HCT116 (cell line): ENCODE measurements at regions not wholly inside any gene's neighbourhood (a gene's known extent, or its start where the extent isn't known, plus 50 kb on each side); places are given as distances from the start of the nearest gene placed in this dataset.

Source experiments
- JUND ChIP-seq: IDR thresholded peaks from 2 replicates; pipeline ENCODE4 v1.6.1; 2012
- POLR2AphosphoS5 ChIP-seq: IDR thresholded peaks from 2 replicates; pipeline ENCODE4 v1.6.1; 2011; ENCODE audit warnings: mild to moderate bottlenecking, low read depth, low read length, moderate library complexity
- SIN3A ChIP-seq: IDR thresholded peaks from 2 replicates; pipeline ENCODE4 v1.6.1; 2012; ENCODE audit warnings: low read depth
- YY1 ChIP-seq: IDR thresholded peaks from 2 replicates; pipeline ENCODE4 v1.6.1; 2011; ENCODE audit warnings: low read length, low read depth, moderate library complexity, mild to moderate bottlenecking; ENCODE audit not compliant: insufficient replicate concordance; ENCODE audit errors: extremely low read depth
- TF ChIP-seq, protein P1 (sequence below), 3 experiments: fragments of 200-600 bp in 1 of 3; sonication (generic) in 1 of 3; IDR thresholded peaks in 2 of 3; conservative IDR thresholded peaks in 1 of 3; 2 replicates each; pipeline ENCODE4 v1.5.1; 2012 to 2017; ENCODE audit warnings: low read depth in 2 of 3, low read length in 2 of 3, antibody characterized with exemption in 1 of 3, borderline replicate concordance in 1 of 3, control low read depth in 1 of 3, mild to moderate bottlenecking in 1 of 3, mixed read lengths in 1 of 3, mixed run types in 1 of 3, moderate library complexity in 1 of 3; ENCODE audit not compliant: insufficient read depth in 1 of 3

DNA sequence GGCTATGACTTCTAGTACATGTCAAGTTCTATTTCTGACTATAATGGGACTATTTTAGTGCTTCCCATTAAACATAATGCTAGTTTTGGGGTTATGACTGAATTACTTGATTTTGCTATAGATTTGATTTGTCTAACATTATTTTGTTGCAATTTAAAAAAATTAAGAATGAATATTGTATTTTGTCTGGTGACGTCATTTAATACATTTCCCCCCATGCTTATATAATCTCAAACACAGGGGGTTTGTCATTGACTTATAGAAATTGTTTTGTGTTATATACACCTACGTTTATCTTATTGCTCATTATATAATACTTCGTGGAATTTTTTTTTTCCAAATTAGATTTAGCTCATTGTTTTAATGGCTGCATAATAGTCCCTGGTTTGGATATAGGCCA, 270.3 kb upstream of the VLDLR start:
- TF ChIP-seq JUND (no peak), YY1 (no peak), SIN3A (no peak), POLR2AphosphoS5 (no peak)
- TF ChIP-seq, protein P1, sequence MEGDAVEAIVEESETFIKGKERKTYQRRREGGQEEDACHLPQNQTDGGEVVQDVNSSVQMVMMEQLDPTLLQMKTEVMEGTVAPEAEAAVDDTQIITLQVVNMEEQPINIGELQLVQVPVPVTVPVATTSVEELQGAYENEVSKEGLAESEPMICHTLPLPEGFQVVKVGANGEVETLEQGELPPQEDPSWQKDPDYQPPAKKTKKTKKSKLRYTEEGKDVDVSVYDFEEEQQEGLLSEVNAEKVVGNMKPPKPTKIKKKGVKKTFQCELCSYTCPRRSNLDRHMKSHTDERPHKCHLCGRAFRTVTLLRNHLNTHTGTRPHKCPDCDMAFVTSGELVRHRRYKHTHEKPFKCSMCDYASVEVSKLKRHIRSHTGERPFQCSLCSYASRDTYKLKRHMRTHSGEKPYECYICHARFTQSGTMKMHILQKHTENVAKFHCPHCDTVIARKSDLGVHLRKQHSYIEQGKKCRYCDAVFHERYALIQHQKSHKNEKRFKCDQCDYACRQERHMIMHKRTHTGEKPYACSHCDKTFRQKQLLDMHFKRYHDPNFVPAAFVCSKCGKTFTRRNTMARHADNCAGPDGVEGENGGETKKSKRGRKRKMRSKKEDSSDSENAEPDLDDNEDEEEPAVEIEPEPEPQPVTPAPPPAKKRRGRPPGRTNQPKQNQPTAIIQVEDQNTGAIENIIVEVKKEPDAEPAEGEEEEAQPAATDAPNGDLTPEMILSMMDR (IDR thresholded peaks at IDR 0.05 in 2 of 3, conservative IDR thresholded peaks at IDR 0.05 in 1 of 3; ENCODE audit: borderline replicate concordance in 1 of 3, insufficient read depth in 1 of 3, low read depth in 2 of 3, low read length in 2 of 3) = no peak
